Endothelial cell of hepatic sinusoid (primary cell): ENCODE measurements at regions not wholly inside any gene's neighbourhood (a gene's known extent, or its start where the extent isn't known, plus 50 kb on each side); places are given as distances from the start of the nearest gene placed in this dataset.

Source experiments
- in situ Hi-C: cut with HindIII; loops from 2 replicates; pipeline ENCODE4 v1.10.0; 2017; ENCODE audit warnings: low sequenced_read_pairs

DNA sequence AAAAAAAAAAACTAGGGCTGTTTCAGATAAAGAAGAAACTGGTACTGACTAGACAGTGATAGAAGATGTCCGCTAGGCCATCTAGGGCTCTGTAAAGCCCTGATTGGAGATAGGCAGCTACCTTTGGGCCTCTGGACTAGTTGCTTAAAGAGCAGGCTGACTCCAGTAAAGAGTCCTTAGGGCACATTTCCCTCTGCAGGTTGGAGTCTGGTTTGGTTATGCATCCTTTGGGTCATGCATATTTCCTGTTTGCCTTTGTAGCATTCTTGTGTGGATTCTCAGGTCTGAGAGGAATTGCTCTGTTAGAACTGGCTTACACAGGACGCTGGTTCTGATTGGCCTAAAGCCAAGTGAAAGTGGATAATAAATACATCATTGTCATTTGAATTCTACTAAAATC, 165.5 kb upstream of the LRRN1 start:
- in situ Hi-C loops, result no loop called here

GRCh38 chr3:3632449-3632848, 166.8 kb upstream of the LRRN1 start:
- in situ Hi-C loops, result no loop called here

GRCh38 chr3:3631114-3631513, 168.1 kb upstream of the LRRN1 start:
- in situ Hi-C loops, result no loop called here

GRCh38 chr3:3629911-3630310, 169.3 kb upstream of the LRRN1 start:
- in situ Hi-C loops, result no loop called here

DNA sequence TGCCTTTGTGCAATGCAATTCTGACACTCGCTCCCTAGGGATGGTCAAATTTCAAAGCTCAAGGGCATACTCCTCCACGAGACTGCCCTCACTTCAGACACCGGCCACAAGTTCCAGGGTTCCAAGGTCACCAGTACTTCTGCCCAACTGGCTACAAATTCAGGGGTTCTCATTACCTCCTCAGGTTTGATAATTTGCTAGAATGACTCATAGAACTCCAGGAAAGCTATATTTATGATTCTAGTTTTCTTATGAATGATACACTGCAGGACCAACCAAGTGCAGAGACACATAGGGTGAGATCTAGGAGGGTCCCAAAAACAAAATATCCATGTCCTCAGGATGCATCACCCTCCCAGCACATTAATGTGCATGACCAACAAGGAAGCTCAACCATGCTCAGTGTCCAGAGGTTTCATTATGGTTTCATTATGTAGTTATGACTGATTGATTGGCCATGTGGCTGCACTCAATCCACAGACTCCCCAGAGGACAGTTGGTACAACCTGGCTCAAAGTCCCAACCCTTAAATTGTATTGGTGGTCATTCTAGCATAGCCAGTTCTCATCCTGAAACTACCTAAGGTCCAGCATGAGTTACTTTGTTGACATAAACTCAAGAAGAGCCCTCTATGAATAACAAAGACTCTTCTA, 170.4 kb upstream of the LRRN1 start:
- in situ Hi-C loops, result no loop called here

- in situ Hi-C loops, result no loop called here
These were observed 172.1 kb upstream of the LRRN1 start for GRCh38 chr3:3627114-3627513.

- in situ Hi-C loops, result no loop called here
These were observed 173.5 kb upstream of the LRRN1 start for GRCh38 chr3:3625544-3626271.

- in situ Hi-C loops, result no loop called here
These were observed 179.4 kb upstream of the LRRN1 start for GRCh38 chr3:3619815-3620214.

GRCh38 chr3:3618623-3619022, 180.6 kb upstream of the LRRN1 start:
- in situ Hi-C loops, result no loop called here

DNA sequence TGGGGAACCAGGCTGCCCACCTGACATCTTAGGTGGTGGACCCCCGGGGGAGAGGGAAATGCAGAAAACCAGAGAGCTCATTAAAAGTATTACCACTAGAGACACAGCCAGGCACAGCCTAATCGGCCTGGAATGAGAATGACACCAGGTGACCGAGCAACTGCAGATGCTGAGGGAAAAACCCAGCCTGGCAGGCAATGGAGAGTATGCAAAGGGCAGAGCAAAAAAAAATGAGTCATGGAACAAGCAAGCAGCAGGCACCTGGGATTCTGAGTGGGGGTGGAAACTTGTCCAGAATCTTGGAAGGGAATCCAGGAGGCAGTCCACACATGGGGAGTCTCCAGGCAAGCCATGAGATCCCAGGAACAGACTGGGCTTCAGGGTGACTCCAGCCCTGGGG, 183.7 kb upstream of the LRRN1 start:
- in situ Hi-C loops, result no loop called here

DNA sequence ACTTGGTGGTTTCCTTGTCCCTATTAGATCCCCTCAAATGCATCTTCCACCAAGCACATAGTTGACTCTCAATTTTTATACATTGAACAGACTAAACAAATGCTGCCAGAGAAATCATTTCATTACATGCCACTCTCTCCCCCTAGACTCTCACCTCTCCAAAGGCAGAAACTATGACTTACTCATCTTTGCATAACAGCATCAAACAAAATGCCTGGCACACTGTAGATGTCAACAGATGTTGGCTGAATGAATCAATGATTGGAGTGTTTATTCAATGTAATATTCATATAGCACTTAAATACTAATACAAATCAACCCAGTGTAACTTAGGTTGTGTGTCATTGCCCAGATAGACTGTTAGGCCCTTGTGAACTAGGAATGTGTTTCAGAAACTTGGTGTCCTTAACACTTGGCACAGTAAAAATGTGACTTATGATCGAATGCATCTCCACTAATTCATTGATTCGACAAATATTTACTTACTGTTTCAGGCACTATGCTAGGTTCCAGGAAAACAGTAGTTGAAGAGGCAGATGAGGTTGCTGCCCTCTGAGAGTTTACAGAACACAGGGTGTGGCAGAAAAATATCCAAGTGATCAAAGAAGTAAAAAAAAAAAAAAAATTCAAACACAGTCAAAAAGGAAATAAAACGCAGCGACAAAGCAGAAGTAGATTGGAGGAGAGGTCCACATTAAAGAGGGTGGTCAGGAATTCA, 188.5 kb upstream of the LRRN1 start:
- in situ Hi-C loops, result no loop called here

DNA sequence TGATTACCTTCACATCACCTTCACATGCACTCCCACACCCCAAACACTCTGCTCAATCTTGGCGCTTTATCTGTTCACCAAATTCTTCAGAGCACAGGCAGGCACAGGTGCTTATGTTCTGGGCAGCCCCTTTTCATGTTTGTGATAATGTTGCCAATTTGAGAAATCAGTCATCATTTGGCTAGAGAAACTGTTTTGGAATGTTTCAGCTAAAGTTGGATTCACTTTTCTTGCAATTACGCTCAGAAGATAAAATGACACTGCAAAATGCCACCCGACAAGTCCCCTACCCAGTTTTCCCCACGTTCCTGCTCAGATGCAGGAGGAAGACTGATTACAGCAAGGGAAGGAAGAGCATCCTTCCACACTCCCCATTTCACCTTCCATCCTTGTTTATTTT, 192.9 kb upstream of the LRRN1 start:
- in situ Hi-C loops, result no loop called here

DNA sequence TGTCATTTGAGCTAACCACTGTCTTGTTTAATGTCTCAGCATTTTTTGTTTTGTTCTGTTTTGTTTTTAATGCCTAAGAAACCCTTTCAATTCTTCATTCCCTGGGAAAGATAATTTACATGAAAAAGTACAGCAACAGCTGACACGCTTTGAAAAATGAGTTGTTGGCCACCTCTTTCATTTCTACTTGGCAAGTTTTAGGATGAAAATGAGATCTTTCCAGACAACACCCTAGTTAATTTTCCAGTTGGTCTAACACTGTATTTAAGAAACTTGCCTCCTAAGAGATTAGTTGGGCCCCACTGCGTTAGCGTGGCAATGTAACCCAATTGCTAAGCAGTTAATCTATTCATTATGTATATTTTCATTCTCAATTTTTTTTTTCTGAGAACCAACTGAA, 194.0 kb upstream of the LRRN1 start:
- in situ Hi-C loops, result no loop called here

- in situ Hi-C loops, result no loop called here
These were observed 195.9 kb upstream of the LRRN1 start for GRCh38 chr3:3603351-3603750.

DNA sequence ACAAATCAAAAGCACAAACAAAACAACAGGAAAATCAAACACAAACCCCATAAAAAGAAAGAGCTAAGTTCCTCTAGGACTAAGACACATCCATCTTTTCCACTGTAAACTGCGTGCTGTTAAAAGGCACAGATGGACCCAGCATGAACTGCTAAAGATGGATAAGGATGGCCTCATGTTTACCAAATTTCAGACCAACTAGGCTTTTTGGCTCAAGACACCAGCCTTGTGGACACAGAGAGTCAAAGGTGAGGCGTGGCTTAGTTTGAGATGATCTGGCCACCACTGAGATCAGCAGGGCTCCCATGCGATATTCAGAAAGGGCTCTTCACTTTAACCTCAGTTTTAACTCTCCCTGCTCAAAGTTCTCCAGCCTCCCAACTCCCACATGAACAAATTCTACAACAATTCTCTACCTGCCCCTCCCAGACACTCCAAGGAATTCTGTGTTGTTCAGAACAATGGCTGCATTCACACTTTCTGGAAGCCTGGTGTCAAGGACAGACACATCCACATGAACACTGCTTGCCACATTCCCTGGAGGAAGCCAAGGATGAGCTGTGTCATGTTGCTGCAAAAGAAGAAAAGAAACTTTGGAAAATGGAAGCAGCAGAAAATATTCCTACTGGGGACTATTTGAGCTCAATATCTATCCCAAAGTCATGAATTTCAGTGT, 198.4 kb upstream of the LRRN1 start:
- in situ Hi-C loops, result no loop called here

DNA sequence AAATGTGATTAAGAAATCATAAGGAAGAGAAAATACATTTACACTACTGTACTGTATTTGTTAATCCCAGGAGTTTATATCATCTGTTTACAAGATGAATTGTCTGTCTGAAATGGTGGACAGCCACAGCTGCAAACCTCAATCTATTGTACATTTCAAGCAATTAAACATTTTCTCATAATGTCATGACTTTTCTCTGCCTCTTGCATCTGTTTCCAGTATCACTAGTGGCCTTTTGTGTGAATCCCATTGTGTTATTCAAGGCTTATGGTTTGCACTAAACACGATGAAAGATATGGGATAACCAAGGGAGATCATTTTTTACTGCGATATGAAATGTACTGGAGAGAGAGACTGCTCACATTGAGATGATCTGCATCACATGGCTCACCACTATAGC, 200.2 kb upstream of the LRRN1 start:
- in situ Hi-C loops, result no loop called here

GRCh38 chr3:3594986-3595385, 204.2 kb upstream of the LRRN1 start:
- in situ Hi-C loops, result no loop called here

DNA sequence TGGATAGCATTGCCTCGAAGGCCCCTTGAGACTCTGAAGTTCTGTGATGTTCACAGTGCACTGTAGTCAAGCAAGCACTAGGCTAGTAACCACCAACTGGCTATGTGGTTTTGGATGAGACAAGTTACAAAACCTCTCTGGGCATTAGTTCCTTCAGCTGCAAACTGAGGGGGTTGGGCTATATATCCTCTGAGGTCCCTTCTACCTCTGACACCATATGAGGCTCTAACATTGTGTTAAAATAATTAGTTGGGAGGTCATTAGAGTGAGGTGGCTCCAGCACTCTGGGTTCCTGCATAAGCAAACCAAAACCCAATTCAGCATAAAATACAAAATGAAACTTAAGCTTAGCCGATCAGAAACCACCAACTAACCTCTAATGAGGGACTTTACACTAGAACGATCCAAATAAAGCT, 209.5 kb upstream of the LRRN1 start:
- in situ Hi-C loops, result no loop called here

- in situ Hi-C loops, result no loop called here
These were observed 211.6 kb upstream of the LRRN1 start for GRCh38 chr3:3587647-3587972.

DNA sequence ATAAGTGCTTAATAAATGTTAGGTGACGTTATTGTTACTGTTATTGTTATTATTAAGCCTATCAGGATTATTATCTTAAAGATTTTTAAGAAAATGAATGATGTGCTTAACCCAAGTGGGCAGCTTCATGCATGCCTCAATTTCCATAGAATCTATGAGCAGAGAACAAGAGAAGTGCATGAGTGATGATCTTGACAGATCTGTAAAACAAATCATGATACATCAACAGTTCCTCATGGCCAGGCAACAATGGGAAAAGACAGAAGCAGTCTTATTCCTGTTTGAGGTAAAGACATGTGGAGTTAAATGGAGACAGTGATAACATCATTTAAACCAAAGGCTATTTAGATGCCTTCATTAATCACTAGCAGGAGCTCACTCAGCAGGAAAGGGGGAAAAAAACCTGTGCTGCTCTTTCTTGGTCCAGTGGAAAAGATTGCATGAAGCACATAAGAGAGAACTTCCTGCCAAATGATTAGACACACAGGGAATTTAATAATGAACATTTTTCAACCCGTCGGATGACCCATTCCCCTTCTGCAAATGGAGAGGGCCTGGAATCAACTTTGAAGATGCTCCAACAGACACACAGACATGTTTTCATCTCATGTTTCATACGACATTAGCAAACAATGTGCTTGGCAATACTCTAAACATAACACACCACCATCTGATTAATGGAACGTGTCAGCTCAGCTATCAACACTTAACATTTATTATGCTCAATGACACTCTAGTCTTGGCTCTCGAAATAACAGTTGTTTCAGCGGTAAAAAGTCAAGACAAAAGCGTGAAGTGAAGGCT, 212.2 kb upstream of the LRRN1 start:
- in situ Hi-C loops, result no loop called here

DNA sequence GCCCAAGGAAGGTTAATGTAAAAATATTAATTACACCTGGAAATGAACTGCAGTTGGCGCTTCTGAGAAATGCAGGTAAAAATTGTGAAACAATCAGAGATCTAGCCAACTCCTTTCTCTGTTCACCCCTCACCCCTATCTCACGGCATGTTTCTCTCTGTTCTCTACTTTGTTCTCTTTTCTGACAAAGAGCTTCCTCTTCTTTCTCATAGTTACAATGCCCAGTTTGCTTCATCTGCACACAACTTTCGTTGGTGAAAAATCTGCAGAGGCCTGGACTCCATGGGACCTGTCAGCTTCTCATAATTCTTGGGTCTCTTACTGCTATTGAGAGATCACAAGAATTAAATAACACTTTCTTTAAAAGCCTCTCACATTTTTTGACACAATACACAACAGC, 212.9 kb upstream of the LRRN1 start:
- in situ Hi-C loops, result no loop called here
